GM19452 (cell line): ENCODE measurements at regions not wholly inside any gene's neighbourhood (a gene's known extent, or its start where the extent isn't known, plus 50 kb on each side); places are given as distances from the start of the nearest gene placed in this dataset.

ENCODE experiments used
- ATAC-seq: cut with Tn5 transposase; IDR thresholded peaks from one replicate; pipeline ENCODE4 v1.9.1; 2021; ENCODE audit not compliant: unreplicated experiment

GRCh38 chr12:84604551-84604950 lies 308.0 kb downstream of the SLC6A15 start:
- ATAC-seq: no peak

GRCh38 chr12:84603484-84604248 lies 308.9 kb downstream of the SLC6A15 start:
- no peak for ATAC-seq

GRCh38 chr12:84601483-84601882 lies 311.1 kb downstream of the SLC6A15 start:
- ATAC-seq: no peak

- no peak for ATAC-seq
Observed at GRCh38 chr12:84599539-84599938, 313.1 kb downstream of the SLC6A15 start.

GRCh38 chr12:84596266-84596665 lies 316.3 kb downstream of the SLC6A15 start:
- ATAC-seq: no peak

GRCh38 chr12:84594157-84594556 lies 318.4 kb downstream of the SLC6A15 start:
- no peak for ATAC-seq

GRCh38 chr12:84585776-84586395 lies 326.7 kb downstream of the SLC6A15 start:
- ATAC-seq: no peak

- ATAC-seq: no peak
Observed at GRCh38 chr12:84572196-84572595, 340.4 kb downstream of the SLC6A15 start.

GRCh38 chr12:84562331-84562730 lies 350.3 kb downstream of the SLC6A15 start:
- no peak for ATAC-seq

GRCh38 chr12:84561351-84561750 lies 351.2 kb downstream of the SLC6A15 start:
- no peak for ATAC-seq

GRCh38 chr12:84554199-84554723 lies 358.3 kb downstream of the SLC6A15 start:
- ATAC-seq: no peak

- ATAC-seq: no peak
Observed at GRCh38 chr12:84553331-84554117, 359.1 kb downstream of the SLC6A15 start.

GRCh38 chr12:84551373-84551772 lies 361.2 kb downstream of the SLC6A15 start:
- ATAC-seq: no peak

GRCh38 chr12:84550518-84550917 lies 362.1 kb downstream of the SLC6A15 start:
- ATAC-seq: no peak

- ATAC-seq: no peak
Observed at GRCh38 chr12:84542289-84542688, 370.3 kb downstream of the SLC6A15 start.

GRCh38 chr12:84537666-84538065 lies 374.9 kb downstream of the SLC6A15 start:
- no peak for ATAC-seq

- no peak for ATAC-seq
Observed at GRCh38 chr12:84512751-84513150, 399.8 kb downstream of the SLC6A15 start.

GRCh38 chr12:84508851-84509260 lies 403.7 kb downstream of the SLC6A15 start:
- ATAC-seq: no peak

- peak; percentile 76 for ATAC-seq
Observed at GRCh38 chr12:84507956-84508850, 404.4 kb downstream of the SLC6A15 start.

- no peak for ATAC-seq
Observed at GRCh38 chr12:84506282-84506681, 406.3 kb downstream of the SLC6A15 start.
